ENCODE measurements at regions not wholly inside any gene's neighbourhood (a gene's known extent, or its start where the extent isn't known, plus 50 kb on each side); places are given as distances from the start of the nearest gene placed in this dataset.

DNA sequence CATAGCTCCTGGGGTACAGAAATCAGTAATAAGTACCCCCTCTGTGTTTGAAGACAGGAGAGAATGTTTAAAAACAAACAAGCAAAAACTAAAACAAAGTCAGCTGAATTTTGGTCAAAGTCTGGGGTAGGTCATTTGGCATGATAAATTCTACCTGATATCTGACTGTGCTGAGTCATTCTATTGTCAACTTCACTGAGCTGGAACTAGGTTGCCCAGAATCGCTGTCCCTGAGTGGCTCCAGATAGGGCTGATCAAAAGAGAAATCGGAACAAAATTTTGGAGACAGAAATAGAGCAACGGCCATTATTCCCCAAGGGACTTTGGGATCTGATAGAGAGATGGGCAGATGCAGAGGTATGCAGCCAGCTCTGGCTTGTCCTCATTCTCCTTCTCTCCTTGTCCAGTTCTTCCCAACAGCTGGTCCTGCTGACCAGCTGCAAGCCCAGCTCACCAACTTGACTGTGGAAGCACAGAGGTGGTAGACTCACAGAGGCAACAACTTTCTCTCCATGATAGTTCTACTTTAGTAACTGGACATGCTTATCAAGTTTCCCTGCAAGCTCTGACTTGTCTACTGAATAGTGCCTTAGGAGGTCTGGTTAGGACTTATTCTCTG lies 57.3 kb upstream of the MYRIP start:
- TF ChIP-seq CTCF (IDR thresholded peaks at IDR 0.05; ENCODE audit: low read depth, low read length, missing control alignments), result no peak
- no peak for DNase-seq (ENCODE audit: low read depth)
- H3K4me3 ChIP-seq (ENCODE audit: low read depth, low read length), result no peak overlapping the region
- in situ Hi-C loops (cut with HindIII; ENCODE audit: low sequenced_read_pairs), result no loop called here

GRCh38 chr3:39752751-39753150 lies 56.7 kb upstream of the MYRIP start:
- DNase-seq (ENCODE audit: low read depth), result no peak

DNA sequence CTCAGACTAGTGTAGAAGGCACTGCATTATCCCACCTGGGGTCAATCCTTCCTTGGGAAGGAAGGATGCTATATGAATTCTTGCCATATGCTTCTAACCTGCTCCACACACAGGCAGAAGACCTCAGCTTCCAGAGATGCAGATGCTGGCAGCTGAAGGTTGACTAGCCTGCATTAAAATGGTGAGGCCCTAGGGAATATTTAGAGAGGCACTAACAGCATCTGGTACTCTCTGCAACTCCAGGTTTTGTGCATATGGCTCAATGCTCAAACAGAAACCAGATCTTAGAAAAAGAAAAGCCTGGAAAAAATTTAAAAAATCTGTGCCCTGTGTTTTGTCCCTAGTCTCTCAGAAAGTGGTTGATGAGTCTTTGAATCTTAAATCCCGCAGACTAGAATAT lies 56.0 kb upstream of the MYRIP start:
- in situ Hi-C loops (cut with HindIII; ENCODE audit: low sequenced_read_pairs), result no loop called here
- no peak for DNase-seq (ENCODE audit: low read depth)
- H3K4me3 ChIP-seq (ENCODE audit: low read depth, low read length), result no peak overlapping the region
- no peak for TF ChIP-seq CTCF (IDR thresholded peaks at IDR 0.05; ENCODE audit: low read depth, low read length, missing control alignments)

More at GRCh38 chr3:39752751-39753150, 56.7 kb upstream of the MYRIP start:
- TF ChIP-seq CTCF (IDR thresholded peaks at IDR 0.05; ENCODE audit: low read depth, low read length, missing control alignments), result no peak
- no peak overlapping the region for H3K4me3 ChIP-seq (ENCODE audit: low read depth, low read length)
- in situ Hi-C loops (cut with HindIII; ENCODE audit: low sequenced_read_pairs), result no loop called here

DNA sequence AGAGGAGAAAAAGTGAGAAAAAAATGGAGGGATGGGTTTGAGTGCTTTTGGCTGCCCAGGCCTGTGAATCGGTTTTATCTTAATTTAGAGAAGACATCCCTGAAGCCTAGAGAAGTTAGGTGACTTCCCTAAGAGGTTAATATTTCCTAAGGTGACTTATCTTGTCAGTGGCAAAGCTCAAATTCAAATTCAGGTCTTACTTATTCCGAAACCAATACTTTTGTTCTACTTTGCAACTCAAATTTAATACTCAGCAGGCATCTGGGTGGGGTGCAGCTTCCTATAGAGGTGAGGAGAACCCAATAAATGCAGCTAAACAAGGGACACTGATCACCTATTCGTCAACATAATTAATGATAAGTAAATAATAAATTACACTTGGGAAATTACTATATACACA lies 54.9 kb upstream of the MYRIP start:
- TF ChIP-seq CTCF (IDR thresholded peaks at IDR 0.05; ENCODE audit: low read depth, low read length, missing control alignments), result no peak
- in situ Hi-C loops (cut with HindIII; ENCODE audit: low sequenced_read_pairs), result no loop called here
- no peak overlapping the region for H3K4me3 ChIP-seq (ENCODE audit: low read depth, low read length)
- no peak for DNase-seq (ENCODE audit: low read depth)

DNA sequence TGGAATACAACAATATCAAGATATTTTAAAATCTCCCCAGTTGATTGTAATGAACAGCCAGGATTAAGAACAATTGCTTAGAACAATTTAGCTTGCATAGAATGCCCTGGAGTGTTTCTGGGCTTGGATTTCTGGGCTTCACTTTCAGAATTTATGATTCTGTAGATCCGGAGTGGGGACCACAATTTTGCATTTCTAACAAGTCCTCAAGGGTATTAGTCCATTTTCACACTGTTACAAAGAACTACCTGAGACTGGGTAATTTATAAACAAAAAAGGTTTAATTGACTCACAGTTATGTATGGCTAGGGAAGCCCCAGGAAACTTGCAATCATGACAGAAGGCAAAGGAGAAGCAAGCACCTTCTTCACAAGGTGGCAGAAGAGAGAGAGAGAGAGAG lies 54.3 kb upstream of the MYRIP start:
- TF ChIP-seq CTCF (IDR thresholded peaks at IDR 0.05; ENCODE audit: low read depth, low read length, missing control alignments), result no peak
- no peak for DNase-seq (ENCODE audit: low read depth)
- no peak overlapping the region for H3K4me3 ChIP-seq (ENCODE audit: low read depth, low read length)
- in situ Hi-C loops (cut with HindIII; ENCODE audit: low sequenced_read_pairs), result no loop called here

DNA sequence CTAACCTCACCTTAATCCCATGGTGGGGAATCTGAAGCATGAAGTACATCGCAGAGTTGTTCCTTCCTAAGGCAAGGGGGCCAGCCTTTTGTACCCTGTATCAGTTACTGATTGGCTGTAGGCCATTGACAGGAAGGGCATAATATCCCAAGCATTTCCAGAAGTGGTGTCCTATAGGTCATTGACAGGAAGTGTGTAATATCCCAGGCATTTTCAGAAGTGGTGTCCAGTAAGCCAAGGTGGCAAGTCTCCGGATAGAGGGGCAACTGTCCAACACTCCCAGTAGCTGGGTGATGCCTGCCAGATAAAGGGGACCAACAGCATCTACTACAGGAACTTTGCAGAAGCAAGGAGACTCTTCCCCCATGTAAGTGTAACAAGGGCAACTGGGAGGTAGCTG lies 52.1 kb upstream of the MYRIP start:
- no peak overlapping the region for H3K4me3 ChIP-seq (ENCODE audit: low read depth, low read length)
- in situ Hi-C loops (cut with HindIII; ENCODE audit: low sequenced_read_pairs), result no loop called here
- no peak for DNase-seq (ENCODE audit: low read depth)
- TF ChIP-seq CTCF (IDR thresholded peaks at IDR 0.05; ENCODE audit: low read depth, low read length, missing control alignments), result no peak
